GM23338 (cell line): ENCODE measurements at regions not wholly inside any gene's neighbourhood (a gene's known extent, or its start where the extent isn't known, plus 50 kb on each side); places are given as distances from the start of the nearest gene placed in this dataset.

Experiments
- ATAC-seq: fragments of 200-7000 bp; cut with Tn5 transposase; 3 replicates; pipeline ENCODE4 v1.9.1; 2020
- DNase-seq: peaks from one replicate; pipeline ENCODE4 v3.0.0-alpha.2; 2015; ENCODE audit warnings: low spot score
- H2AFZ ChIP-seq: fragments of 200-600 bp; sonication (generic); 2 replicates; pipeline ENCODE4 v1.8.0; 2016; ENCODE audit warnings: antibody characterized with exemption, mild to moderate bottlenecking, moderate library complexity
- H3F3A ChIP-seq: fragments of 200-600 bp; sonication (generic); replicated peaks from 2 replicates; pipeline ENCODE4 v1.8.0; 2017; ENCODE audit warnings: antibody characterized with exemption, mixed run types, low read depth
- H3K27ac ChIP-seq: fragments of 200-600 bp; sonication (generic); 2 replicates; pipeline ENCODE4 v1.6.1; 2016; ENCODE audit warnings: low read depth
- H3K27me3 ChIP-seq: fragments of 200-600 bp; sonication (generic); 2 replicates; pipeline ENCODE4 v1.8.0; 2016; ENCODE audit warnings: mild to moderate bottlenecking, mixed run types, moderate library complexity; ENCODE audit not compliant: insufficient read depth
- H3K36me3 ChIP-seq: fragments of 200-600 bp; sonication (generic); 2 replicates; pipeline ENCODE4 v1.8.0; 2016; ENCODE audit warnings: mild to moderate bottlenecking; ENCODE audit not compliant: insufficient read depth
- H3K4me1 ChIP-seq: fragments of 200-600 bp; sonication (generic); 2 replicates; pipeline ENCODE4 v1.8.0; 2016; ENCODE audit warnings: mild to moderate bottlenecking, moderate library complexity; ENCODE audit not compliant: insufficient read depth
- H3K4me2 ChIP-seq: fragments of 200-600 bp; sonication (generic); 2 replicates; pipeline ENCODE4 v1.7.1; 2017; ENCODE audit warnings: mixed run types
- H3K4me3 ChIP-seq: fragments of 200-600 bp; sonication (generic); 2 replicates; pipeline ENCODE4 v1.6.1; 2016; ENCODE audit warnings: mixed run types
- H3K79me2 ChIP-seq: fragments of 200-600 bp; sonication (generic); replicated peaks from 2 replicates; pipeline ENCODE4 v1.8.0; 2017; ENCODE audit warnings: mild to moderate bottlenecking; ENCODE audit not compliant: insufficient read depth
- H3K9me2 ChIP-seq: fragments of 200-600 bp; sonication (generic); 2 replicates; pipeline ENCODE4 v1.8.0; 2017; ENCODE audit not compliant: insufficient read depth
- H4K20me1 ChIP-seq: fragments of 200-600 bp; sonication (generic); replicated peaks from 2 replicates; pipeline ENCODE4 v1.8.0; 2017; ENCODE audit warnings: mild to moderate bottlenecking; ENCODE audit not compliant: insufficient read depth
- H3K27ac Mint-ChIP-seq: 2 replicates; pipeline ENCODE4 v1.8.0; 2020; ENCODE audit warnings: inconsistent platforms, mild to moderate bottlenecking, moderate library complexity, mixed read lengths
- H3K27me3 Mint-ChIP-seq: 3 replicates; pipeline ENCODE4 v1.8.0; 2022; ENCODE audit warnings: low read depth, mild to moderate bottlenecking, moderate library complexity, mixed read lengths, inconsistent platforms; ENCODE audit not compliant: insufficient read depth, poor library complexity
- H3K36me3 Mint-ChIP-seq: 3 replicates; pipeline ENCODE4 v1.8.0; 2021; ENCODE audit warnings: low read depth, mild to moderate bottlenecking, inconsistent platforms, moderate library complexity, mixed read lengths
- H3K4me1 Mint-ChIP-seq: 3 replicates; pipeline ENCODE4 v1.8.0; 2020; ENCODE audit warnings: mild to moderate bottlenecking, inconsistent platforms, mixed read lengths
- H3K4me3 Mint-ChIP-seq: 3 replicates; pipeline ENCODE4 v1.8.0; 2021; ENCODE audit warnings: moderate library complexity, mild to moderate bottlenecking, inconsistent platforms, mixed read lengths
- H3K9me3 Mint-ChIP-seq: 3 replicates; pipeline ENCODE4 v1.8.0; 2020; ENCODE audit warnings: moderate library complexity, mild to moderate bottlenecking, inconsistent platforms, mixed read lengths
- ETS1 ChIP-seq: IDR thresholded peaks from 2 replicates; pipeline ENCODE4 v1.6.1; 2016; ENCODE audit warnings: antibody characterized with exemption
- EZH2 ChIP-seq: fragments of 200-600 bp; sonication (generic); IDR thresholded peaks from one replicate; pipeline ENCODE4 v1.8.0; 2017; ENCODE audit warnings: antibody characterized with exemption, mild to moderate bottlenecking, low read depth; ENCODE audit not compliant: unreplicated experiment
- NANOG ChIP-seq: IDR thresholded peaks from 2 replicates; pipeline ENCODE4 v1.6.1; 2016; ENCODE audit warnings: antibody characterized with exemption, borderline replicate concordance
- POLR2AphosphoS5 ChIP-seq: IDR thresholded peaks from 2 replicates; pipeline ENCODE4 v1.6.1; 2016; ENCODE audit warnings: antibody characterized with exemption, low read depth
- REST ChIP-seq: IDR thresholded peaks from one replicate; pipeline ENCODE4 v1.6.1; 2018; ENCODE audit warnings: antibody characterized with exemption; ENCODE audit not compliant: unreplicated experiment
- STAT1 ChIP-seq: IDR thresholded peaks from one replicate; pipeline ENCODE4 v1.6.1; 2016; ENCODE audit warnings: antibody characterized with exemption; ENCODE audit not compliant: unreplicated experiment
- ZNF114 ChIP-seq: fragments of 250-450 bp; sonication (Bioruptor Pico); IDR thresholded peaks from 2 replicates; pipeline ENCODE4 v1.5.0; 2020; ENCODE audit warnings: mild to moderate bottlenecking, moderate library complexity
- ZNF331 ChIP-seq: fragments of 250-450 bp; sonication (Bioruptor Pico); IDR thresholded peaks from 2 replicates; pipeline ENCODE4 v1.5.0; 2020; ENCODE audit warnings: low read depth, mild to moderate bottlenecking, moderate library complexity
- ZNF462 ChIP-seq: fragments of 250-450 bp; sonication (Bioruptor Pico); IDR thresholded peaks from 2 replicates; pipeline ENCODE4 v1.5.0; 2020; ENCODE audit warnings: mild to moderate bottlenecking, moderate library complexity

- TF ChIP-seq ZNF114 (no peak), ZNF331 (CRISPR knock-in tag) (no peak), ZNF462 (CRISPR knock-in tag) (no peak), NANOG (no peak), EZH2 (no peak), STAT1 (no peak), POLR2AphosphoS5 (no peak), ETS1 (no peak), REST (no peak)
- H3F3A ChIP-seq, result 0 out of 2 replicates have a peak, but pooled peaks cover 4% of the 10 kb centered on the region
- no peaks in the 10 kb centered on the region for H4K20me1 ChIP-seq
- H3K4me3 ChIP-seq, result no peak overlapping the region
- Mint-ChIP-seq H3K9me3 (no peaks in the 10 kb centered on the region; the same call in 2 of the 3 replicates), H3K36me3 (no peaks in the 10 kb centered on the region), H3K27me3 (peaks cover 2% of the 10 kb centered on the region), H3K27ac (no peak overlapping the region), H3K4me1 (peaks cover 16% of the 10 kb centered on the region), H3K4me3 (no peak overlapping the region)
- H3K4me2 ChIP-seq, result no peak overlapping the region
- DNase-seq, result no peak
- no peaks in the 10 kb centered on the region for H3K27me3 ChIP-seq
- 0 out of 2 replicates have a peak overlapping the region, but pooled peaks have one; percentile 52 for H2AFZ ChIP-seq
- H3K79me2 ChIP-seq, result no peaks in the 10 kb centered on the region
- H3K9me2 ChIP-seq, result 0 out of 2 replicates have a peak, but pooled peaks cover 12% of the 10 kb centered on the region
- no peaks in the 10 kb centered on the region for H3K36me3 ChIP-seq
- no peak overlapping the region for H3K27ac ChIP-seq
- peaks cover 16% of the 10 kb centered on the region for H3K4me1 ChIP-seq
- peak; percentile 36; the same call in 2 of the 3 replicates for ATAC-seq
Observed at GRCh38 chr11:13098063-13098462, 88.9 kb downstream of the RASSF10 start.
